ENCODE measurements at regions not wholly inside any gene's neighbourhood (a gene's known extent, or its start where the extent isn't known, plus 50 kb on each side); places are given as distances from the start of the nearest gene placed in this dataset.

GRCh38 chr4:182082910-182083309 lies 160.3 kb upstream of the TENM3 start:
- H3K4me1 ChIP-seq (ENCODE audit: control insufficient read depth in 1 of 2, insufficient read depth in 2 of 2, low read length in 2 of 2) = no peaks in the 10 kb centered on the region
- H3K4me3 ChIP-seq (ENCODE audit: low read depth, low read length) = no peak overlapping the region
- no peak overlapping the region for H2AK5ac ChIP-seq (ENCODE audit: low read length)
- no peak overlapping the region for H3K23ac ChIP-seq (ENCODE audit: low read length)
- H3K27ac ChIP-seq (ENCODE audit: low read depth, low read length) = no peak overlapping the region
- H4K8ac ChIP-seq (ENCODE audit: low read depth, low read length) = no peak overlapping the region
- H3K9ac ChIP-seq (ENCODE audit: low read length) = no peak overlapping the region
- H3K18ac ChIP-seq (ENCODE audit: low read length) = no peak overlapping the region
- H2BK120ac ChIP-seq (ENCODE audit: insufficient read depth, low read length, poor library complexity) = no peak overlapping the region
- H3K14ac ChIP-seq (ENCODE audit: low read length) = no peak overlapping the region
- H2BK12ac ChIP-seq (ENCODE audit: low read length) = no peak overlapping the region
- H3K9me3 ChIP-seq (ENCODE audit: insufficient read depth, low read depth, low read length) = no peaks in the 10 kb centered on the region
- H2AFZ ChIP-seq (ENCODE audit: insufficient read depth, low read length, poor library complexity) = no peak overlapping the region
- H4K12ac ChIP-seq (ENCODE audit: low read depth, low read length) = no peak overlapping the region
- no peak overlapping the region for H4K91ac ChIP-seq (ENCODE audit: low read depth, low read length)
- H2BK5ac ChIP-seq (ENCODE audit: low read depth, low read length, poor library complexity) = no peak overlapping the region
- no peak for DNase-seq
- no peak overlapping the region for H3K4ac ChIP-seq (ENCODE audit: low read depth, low read length)
- H3K79me2 ChIP-seq (ENCODE audit: control insufficient read depth, insufficient read depth, low read length, poor library complexity) = no peaks in the 10 kb centered on the region
- H3K36me3 ChIP-seq (ENCODE audit: control insufficient read depth in 1 of 2, insufficient read depth in 2 of 2, low read length in 2 of 2) = no peaks in the 10 kb centered on the region
- H3K27me3 ChIP-seq (ENCODE audit: insufficient read depth, low read length) = no peaks in the 10 kb centered on the region
- H3K79me1 ChIP-seq (ENCODE audit: low read length) = peaks cover 6% of the 10 kb centered on the region
- no peak overlapping the region for H3K4me2 ChIP-seq (ENCODE audit: low read length)

GRCh38 chr4:182083671-182084410 lies 159.4 kb upstream of the TENM3 start:
- Histone ChIP-seq H4K12ac (ENCODE audit: low read depth, low read length) (no peak overlapping the region), H3K36me3 (ENCODE audit: control insufficient read depth in 1 of 2, insufficient read depth in 2 of 2, low read length in 2 of 2) (no peaks in the 10 kb centered on the region), H2AK5ac (ENCODE audit: low read length) (no peak overlapping the region), H2BK12ac (ENCODE audit: low read length) (peak overlapping the region; percentile 97), H2AFZ (ENCODE audit: insufficient read depth, low read length, poor library complexity) (no peak overlapping the region), H4K8ac (ENCODE audit: low read depth, low read length) (no peak overlapping the region), H3K4me2 (ENCODE audit: low read length) (no peak overlapping the region), H3K14ac (ENCODE audit: low read length) (peak overlapping the region; percentile 76), H3K27me3 (ENCODE audit: insufficient read depth, low read length) (no peaks in the 10 kb centered on the region), H4K91ac (ENCODE audit: low read depth, low read length) (peak overlapping the region; percentile 18), H3K79me2 (ENCODE audit: control insufficient read depth, insufficient read depth, low read length, poor library complexity) (no peaks in the 10 kb centered on the region), H3K18ac (ENCODE audit: low read length) (no peak overlapping the region), H3K23ac (ENCODE audit: low read length) (no peak overlapping the region), H3K4me1 (ENCODE audit: control insufficient read depth in 1 of 2, insufficient read depth in 2 of 2, low read length in 2 of 2) (no peaks in the 10 kb centered on the region), H3K9me3 (ENCODE audit: insufficient read depth, low read depth, low read length) (no peaks in the 10 kb centered on the region), H3K9ac (ENCODE audit: low read length) (no peak overlapping the region), H3K79me1 (ENCODE audit: low read length) (peaks cover 7% of the 10 kb centered on the region), H3K27ac (ENCODE audit: low read depth, low read length) (peak overlapping the region; percentile 27), H2BK5ac (ENCODE audit: low read depth, low read length, poor library complexity) (peak overlapping the region; percentile 19), H3K4me3 (ENCODE audit: low read depth, low read length) (no peak overlapping the region), H2BK120ac (ENCODE audit: insufficient read depth, low read length, poor library complexity) (peak overlapping the region; percentile 58), H3K4ac (ENCODE audit: low read depth, low read length) (no peak overlapping the region)
- no CpG with 5 or more reads among the region's 8 CpGs for WGBS (ENCODE audit: extremely low coverage, insufficient coverage, insufficient read length)
- DNase-seq = no peak

GRCh38 chr4:182085051-182085480 lies 158.1 kb upstream of the TENM3 start:
- Histone ChIP-seq H3K27ac (ENCODE audit: low read depth, low read length) (peak overlapping the region; percentile 32), H3K4me1 (ENCODE audit: control insufficient read depth in 1 of 2, insufficient read depth in 2 of 2, low read length in 2 of 2) (no peaks in the 10 kb centered on the region), H4K8ac (ENCODE audit: low read depth, low read length) (no peak overlapping the region), H3K4me2 (ENCODE audit: low read length) (no peak overlapping the region), H3K4me3 (ENCODE audit: low read depth, low read length) (no peak overlapping the region), H2BK120ac (ENCODE audit: insufficient read depth, low read length, poor library complexity) (no peak overlapping the region), H4K12ac (ENCODE audit: low read depth, low read length) (no peak overlapping the region), H3K18ac (ENCODE audit: low read length) (no peak overlapping the region), H3K79me2 (ENCODE audit: control insufficient read depth, insufficient read depth, low read length, poor library complexity) (no peaks in the 10 kb centered on the region), H3K9ac (ENCODE audit: low read length) (no peak overlapping the region), H4K91ac (ENCODE audit: low read depth, low read length) (no peak overlapping the region), H2BK12ac (ENCODE audit: low read length) (no peak overlapping the region), H3K23ac (ENCODE audit: low read length) (no peak overlapping the region), H2AFZ (ENCODE audit: insufficient read depth, low read length, poor library complexity) (no peak overlapping the region), H3K36me3 (ENCODE audit: control insufficient read depth in 1 of 2, insufficient read depth in 2 of 2, low read length in 2 of 2) (no peaks in the 10 kb centered on the region), H2BK5ac (ENCODE audit: low read depth, low read length, poor library complexity) (no peak overlapping the region), H3K79me1 (ENCODE audit: low read length) (peaks cover 8% of the 10 kb centered on the region), H2AK5ac (ENCODE audit: low read length) (no peak overlapping the region), H3K4ac (ENCODE audit: low read depth, low read length) (no peak overlapping the region), H3K27me3 (ENCODE audit: insufficient read depth, low read length) (no peaks in the 10 kb centered on the region), H3K14ac (ENCODE audit: low read length) (no peak overlapping the region), H3K9me3 (ENCODE audit: insufficient read depth, low read depth, low read length) (no peaks in the 10 kb centered on the region)
- DNase-seq = peak in 1 of 2 donors; percentile 54
- no CpG with 5 or more reads among the region's 4 CpGs for WGBS (ENCODE audit: extremely low coverage, insufficient coverage, insufficient read length)

- Histone ChIP-seq H3K4me2 (ENCODE audit: low read length) (no peak overlapping the region), H3K4me3 (ENCODE audit: low read depth, low read length) (no peak overlapping the region), H3K14ac (ENCODE audit: low read length) (no peak overlapping the region), H3K4me1 (ENCODE audit: control insufficient read depth in 1 of 2, insufficient read depth in 2 of 2, low read length in 2 of 2) (peaks cover 0 to 6% of the 10 kb centered on the region in 2 experiments), H4K8ac (ENCODE audit: low read depth, low read length) (no peak overlapping the region), H3K9ac (ENCODE audit: low read length) (no peak overlapping the region), H4K91ac (ENCODE audit: low read depth, low read length) (no peak overlapping the region), H4K12ac (ENCODE audit: low read depth, low read length) (no peak overlapping the region), H3K9me3 (ENCODE audit: insufficient read depth, low read depth, low read length) (no peaks in the 10 kb centered on the region), H2AK5ac (ENCODE audit: low read length) (no peak overlapping the region), H2BK5ac (ENCODE audit: low read depth, low read length, poor library complexity) (peak overlapping the region; percentile 19), H3K4ac (ENCODE audit: low read depth, low read length) (no peak overlapping the region), H3K79me1 (ENCODE audit: low read length) (peaks cover 10% of the 10 kb centered on the region), H3K18ac (ENCODE audit: low read length) (no peak overlapping the region), H2BK120ac (ENCODE audit: insufficient read depth, low read length, poor library complexity) (no peak overlapping the region), H3K36me3 (ENCODE audit: control insufficient read depth in 1 of 2, insufficient read depth in 2 of 2, low read length in 2 of 2) (no peaks in the 10 kb centered on the region), H3K27me3 (ENCODE audit: insufficient read depth, low read length) (no peaks in the 10 kb centered on the region), H2BK12ac (ENCODE audit: low read length) (no peak overlapping the region), H3K27ac (ENCODE audit: low read depth, low read length) (no peak overlapping the region), H2AFZ (ENCODE audit: insufficient read depth, low read length, poor library complexity) (no peak overlapping the region), H3K79me2 (ENCODE audit: control insufficient read depth, insufficient read depth, low read length, poor library complexity) (no peaks in the 10 kb centered on the region), H3K23ac (ENCODE audit: low read length) (no peak overlapping the region)
- WGBS (ENCODE audit: extremely low coverage, insufficient coverage, insufficient read length) = no CpG with 5 or more reads among the region's 2 CpGs
- no peak for DNase-seq
Observed at GRCh38 chr4:182089326-182089725, 153.9 kb upstream of the TENM3 start.
